HG03108 (cell line): ENCODE measurements at regions not wholly inside any gene's neighbourhood (a gene's known extent, or its start where the extent isn't known, plus 50 kb on each side); places are given as distances from the start of the nearest gene placed in this dataset.
"Not testable (repeated sequence)": the region's sequence is repeated elsewhere in the genome, so short reads cannot be mapped to it uniquely, and the experiment has no call there.

Experiments used
- ATAC-seq: cut with Tn5 transposase; IDR thresholded peaks from one replicate; pipeline ENCODE4 v1.9.1; 2021; ENCODE audit warnings: moderate library complexity; ENCODE audit not compliant: unreplicated experiment

GRCh38 chr17:21514567-21514966, 138.4 kb downstream of the KCNJ12 start:
- not testable (repeated sequence) for ATAC-seq

GRCh38 chr17:21517538-21518293, 141.6 kb downstream of the KCNJ12 start:
- no peak for ATAC-seq

GRCh38 chr17:21522755-21523336, 146.7 kb downstream of the KCNJ12 start:
- ATAC-seq, result no peak

GRCh38 chr17:21523497-21524210, 147.5 kb downstream of the KCNJ12 start:
- ATAC-seq, result no peak

- ATAC-seq, result no peak
Measured at GRCh38 chr17:21524211-21524591, 148.0 kb downstream of the KCNJ12 start.

- ATAC-seq, result no peak
Measured at GRCh38 chr17:21525464-21526130, 149.4 kb downstream of the KCNJ12 start.

GRCh38 chr17:21528031-21528695, 152.0 kb downstream of the KCNJ12 start:
- no peak for ATAC-seq

GRCh38 chr17:21530311-21530710, 154.2 kb downstream of the KCNJ12 start:
- no peak for ATAC-seq

- ATAC-seq, result no peak
Measured at GRCh38 chr17:21530841-21531240, 154.7 kb downstream of the KCNJ12 start.

- ATAC-seq, result no peak
Measured at GRCh38 chr17:21532763-21533385, 156.7 kb downstream of the KCNJ12 start.

GRCh38 chr17:21535686-21536375, 156.5 kb upstream of the KCNJ18 start:
- no peak for ATAC-seq

- ATAC-seq, result no peak
Measured at GRCh38 chr17:21537302-21537701, 155.0 kb upstream of the KCNJ18 start.

- no peak for ATAC-seq
Measured at GRCh38 chr17:21538615-21539014, 153.7 kb upstream of the KCNJ18 start.

GRCh38 chr17:21539146-21539545, 153.2 kb upstream of the KCNJ18 start:
- ATAC-seq, result no peak

- ATAC-seq, result no peak
Measured at GRCh38 chr17:21540502-21540901, 151.8 kb upstream of the KCNJ18 start.

GRCh38 chr17:21542070-21542469, 150.3 kb upstream of the KCNJ18 start:
- ATAC-seq, result no peak

GRCh38 chr17:21542991-21543390, 149.3 kb upstream of the KCNJ18 start:
- no peak for ATAC-seq

GRCh38 chr17:21545064-21545463, 147.3 kb upstream of the KCNJ18 start:
- no peak for ATAC-seq

GRCh38 chr17:21548236-21548635, 144.1 kb upstream of the KCNJ18 start:
- ATAC-seq, result no peak

GRCh38 chr17:21549107-21549687, 143.1 kb upstream of the KCNJ18 start:
- no peak for ATAC-seq
